ENCODE measurements at regions not wholly inside any gene's neighbourhood (a gene's known extent, or its start where the extent isn't known, plus 50 kb on each side); places are given as distances from the start of the nearest gene placed in this dataset.
"Not testable (repeated sequence)": the region's sequence is repeated elsewhere in the genome, so short reads cannot be mapped to it uniquely, and the experiment has no call there.

DNA sequence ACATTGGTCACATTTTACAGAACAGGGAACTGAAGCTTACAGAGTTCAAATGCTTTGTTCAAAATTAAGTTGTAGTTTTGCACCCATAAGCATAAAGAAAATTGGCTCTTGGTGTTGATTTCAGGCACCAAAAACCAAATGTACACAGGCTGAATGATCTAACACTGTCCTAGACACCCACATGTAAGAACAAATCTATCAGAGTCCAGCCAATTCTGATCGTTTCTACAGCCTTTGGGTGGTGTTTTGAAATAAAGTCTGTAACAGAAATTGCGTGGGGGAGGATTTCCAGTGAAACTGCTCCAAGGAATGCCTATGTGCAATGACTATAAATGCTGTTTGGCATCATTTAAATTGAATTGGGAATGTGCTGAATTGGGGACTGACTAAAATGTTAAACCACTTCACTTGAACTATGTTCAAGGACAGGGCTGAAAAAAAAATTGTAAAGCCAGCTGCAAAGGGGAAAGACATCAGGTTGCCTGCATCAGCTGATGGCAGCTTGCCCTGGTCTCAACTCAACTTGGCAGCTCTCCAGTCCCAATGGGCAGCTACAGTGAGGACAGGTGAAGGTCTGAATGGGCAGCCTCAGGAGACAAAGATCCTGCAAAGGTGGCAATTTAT lies 92.2 kb upstream of the TRPC7 start:
- in situ Hi-C loops (cut with HindIII; ENCODE audit: low sequenced_read_pairs): no loop called here

DNA sequence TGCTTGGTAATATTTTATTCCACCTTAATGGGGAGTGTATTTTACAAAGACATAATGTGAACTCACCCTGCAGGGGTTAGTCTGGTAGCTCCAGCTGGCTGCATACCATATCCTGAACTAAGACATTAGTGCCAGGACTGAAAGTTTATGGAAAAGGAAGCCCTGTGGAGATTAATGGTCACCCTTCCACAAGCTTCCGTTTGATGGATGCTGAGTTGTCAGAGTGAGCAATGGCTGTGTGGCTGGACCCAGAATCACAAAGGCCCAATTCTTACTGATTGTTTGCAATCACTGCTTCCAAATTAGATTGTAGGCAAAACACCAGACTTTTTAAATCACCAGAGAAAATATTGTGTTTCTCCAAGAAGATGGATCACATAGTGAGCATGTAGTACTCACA lies 90.1 kb upstream of the TRPC7 start:
- DNase-seq (ENCODE audit: low spot score): no peak
- in situ Hi-C loops (cut with HindIII; ENCODE audit: low sequenced_read_pairs): no loop called here

More for the DNA sequence above, 92.2 kb upstream of the TRPC7 start:
- DNase-seq (ENCODE audit: low spot score): peak; percentile 40

DNA sequence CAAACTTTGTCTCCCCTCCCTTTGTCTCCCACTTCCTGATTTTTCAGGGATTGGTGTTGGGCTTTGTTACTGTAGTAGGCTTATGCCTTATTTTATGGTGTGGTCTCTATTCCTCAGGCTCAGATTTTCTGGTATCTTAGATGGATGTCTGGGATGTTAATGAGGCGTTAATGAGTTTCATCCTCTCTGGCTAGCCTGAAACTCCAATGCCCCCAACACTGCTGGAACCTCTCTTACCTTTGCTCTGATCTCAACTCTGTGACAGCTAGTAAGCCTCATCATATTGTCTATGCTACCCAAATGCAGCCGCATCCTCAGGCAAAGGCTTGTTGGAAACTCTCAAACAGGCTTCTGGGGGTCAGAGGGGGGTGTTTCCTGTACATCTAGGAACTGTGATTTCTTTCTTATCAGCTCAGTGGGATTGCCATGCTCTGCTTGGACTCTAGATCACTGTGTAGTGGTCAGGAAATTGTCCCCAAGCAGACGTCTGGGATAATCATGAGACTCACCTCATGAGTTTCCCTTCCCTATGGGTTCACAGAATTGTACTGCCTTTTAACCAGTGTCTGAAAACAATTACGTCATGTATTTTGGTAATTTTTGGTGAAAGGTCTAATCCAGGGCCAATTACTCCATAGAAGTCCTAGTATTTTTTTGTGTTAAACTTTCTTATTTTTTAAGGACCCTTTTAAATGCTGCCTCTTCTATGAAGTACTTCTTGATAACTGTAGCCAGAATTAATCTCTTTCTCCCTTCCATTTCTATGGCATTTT lies 88.8 kb upstream of the TRPC7 start:
- no peak for DNase-seq (ENCODE audit: low spot score)
- in situ Hi-C loops (cut with HindIII; ENCODE audit: low sequenced_read_pairs): no loop called here

DNA sequence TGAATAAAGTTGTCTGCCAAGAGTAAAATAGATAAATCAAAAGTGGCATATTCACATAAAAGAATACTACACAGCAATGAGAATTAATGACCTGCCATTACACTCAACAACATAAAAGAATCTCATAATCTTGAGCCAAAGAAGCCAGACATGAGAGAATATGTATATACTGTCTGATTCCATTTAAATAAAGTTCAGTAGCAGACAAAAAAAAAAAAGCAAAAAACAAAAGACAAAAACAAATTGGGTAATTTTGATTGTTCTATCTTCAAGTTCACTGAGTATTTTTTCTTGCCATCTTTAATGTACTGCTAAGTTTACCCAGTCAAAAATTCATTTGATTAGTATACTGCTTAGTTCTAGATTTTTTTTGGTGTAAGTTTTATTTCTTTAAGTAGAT lies 87.9 kb upstream of the TRPC7 start:
- in situ Hi-C loops (cut with HindIII; ENCODE audit: low sequenced_read_pairs): no loop called here
- DNase-seq (ENCODE audit: low spot score): no peak

DNA sequence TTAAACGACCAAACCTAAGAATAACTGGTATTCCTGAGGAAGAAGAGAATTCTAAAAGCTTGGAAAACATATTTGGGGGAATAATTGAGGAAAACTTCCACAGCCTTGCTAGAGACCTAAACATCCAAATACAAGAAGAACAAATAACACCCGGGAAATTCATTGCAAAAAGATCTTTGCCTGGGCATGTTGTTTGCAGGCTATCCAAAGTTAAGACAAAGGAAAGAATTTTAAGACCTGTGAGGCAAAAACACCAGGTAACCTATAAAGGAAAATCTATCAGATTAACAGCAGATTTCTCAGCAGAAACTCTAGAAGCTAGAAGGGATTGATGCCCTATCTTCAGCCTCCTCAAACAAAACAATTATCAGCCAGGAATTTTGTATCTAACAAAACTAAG lies 82.2 kb upstream of the TRPC7 start:
- DNase-seq (ENCODE audit: low spot score); in situ Hi-C loops (cut with HindIII; ENCODE audit: low sequenced_read_pairs): not testable (repeated sequence)

DNA sequence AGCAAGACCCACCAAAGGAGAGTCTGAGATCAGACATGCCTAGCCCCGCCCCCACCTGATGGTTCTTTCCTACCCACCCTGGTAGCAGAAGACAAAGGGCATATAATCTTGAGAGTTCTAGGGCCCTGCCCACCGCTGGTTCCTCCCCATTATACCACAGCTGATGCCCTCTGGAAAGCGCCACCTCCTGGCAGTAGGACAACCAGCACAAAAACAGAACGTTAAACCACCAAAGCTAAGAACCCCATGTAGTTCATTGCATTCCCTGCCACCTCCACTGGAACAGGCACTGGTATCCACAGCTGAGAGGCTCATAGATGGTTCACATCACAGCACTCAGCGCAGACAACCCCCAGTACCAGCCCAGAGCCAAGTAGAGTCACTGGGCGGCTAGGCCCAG lies 81.2 kb upstream of the TRPC7 start:
- in situ Hi-C loops (cut with HindIII; ENCODE audit: low sequenced_read_pairs): no loop called here
- no peak for DNase-seq (ENCODE audit: low spot score)

DNA sequence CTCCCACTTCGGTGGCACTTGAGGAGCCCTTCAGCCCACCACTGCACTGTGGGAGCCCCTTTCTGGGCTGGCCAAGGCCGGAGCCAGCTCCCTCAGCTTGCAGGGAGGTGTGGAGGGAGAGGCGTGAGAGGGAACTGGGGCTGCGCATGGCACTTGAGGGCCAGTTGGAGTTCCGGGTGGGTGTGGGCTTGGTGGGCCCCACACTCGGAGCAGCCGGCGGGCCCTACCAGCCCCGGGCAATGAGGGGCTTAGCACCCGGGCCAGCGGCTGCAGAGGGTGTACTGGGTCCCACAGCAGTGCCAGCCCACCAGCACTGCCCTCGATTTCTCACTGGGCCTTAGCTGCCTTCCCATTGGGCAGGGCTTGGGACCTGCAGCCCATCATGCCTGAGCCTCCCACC lies 78.8 kb upstream of the TRPC7 start:
- DNase-seq (ENCODE audit: low spot score); in situ Hi-C loops (cut with HindIII; ENCODE audit: low sequenced_read_pairs): not testable (repeated sequence)

DNA sequence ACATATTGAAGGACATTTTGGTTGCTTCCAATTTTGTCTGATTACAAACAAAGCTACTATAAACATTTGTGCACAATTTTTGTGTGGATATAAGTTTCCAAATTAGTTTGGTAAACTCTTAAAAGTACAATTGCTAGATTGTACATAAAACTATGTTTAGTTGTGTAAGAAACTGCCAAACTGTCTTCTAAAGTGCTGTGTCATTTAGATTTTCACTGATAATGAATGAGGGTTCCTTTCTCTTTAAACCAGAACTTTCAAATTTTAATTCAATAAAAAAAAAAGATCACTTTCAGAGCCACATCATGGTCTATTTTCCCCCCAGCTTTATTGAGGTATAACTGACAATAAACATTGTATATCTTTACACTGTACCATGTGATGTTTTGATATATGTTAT lies 74.0 kb upstream of the TRPC7 start:
- DNase-seq (ENCODE audit: low spot score): no peak
- in situ Hi-C loops (cut with HindIII; ENCODE audit: low sequenced_read_pairs): no loop called here

DNA sequence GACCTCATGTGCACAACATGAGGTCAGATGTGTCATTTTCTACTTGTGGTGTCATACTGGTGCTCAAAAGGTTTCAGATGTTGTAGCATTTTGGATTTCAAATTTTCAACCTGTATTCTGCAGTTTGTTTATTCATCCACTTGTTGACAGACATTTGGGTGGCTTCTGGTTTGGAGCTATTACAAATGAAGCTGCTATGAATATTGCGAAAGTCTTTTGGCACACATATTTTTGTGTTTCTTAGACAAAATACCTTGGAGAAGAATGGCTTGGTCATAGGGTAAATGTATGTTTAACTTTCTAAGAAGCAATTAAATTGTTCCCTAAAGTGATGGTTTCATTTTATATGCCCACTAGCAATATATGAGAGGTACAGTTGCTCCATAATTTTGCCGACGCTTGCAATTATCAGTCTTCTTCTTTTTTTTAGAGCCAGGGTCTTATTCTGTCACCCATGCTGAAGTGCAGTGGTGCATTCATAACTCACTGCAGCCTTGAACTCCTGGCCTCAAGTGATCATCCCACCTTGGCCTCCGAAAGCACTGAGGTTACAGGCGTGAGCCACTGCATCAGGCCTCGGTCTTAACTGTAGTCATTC lies 70.7 kb upstream of the TRPC7 start:
- no peak for DNase-seq (ENCODE audit: low spot score)
- in situ Hi-C loops (cut with HindIII; ENCODE audit: low sequenced_read_pairs): no loop called here

DNA sequence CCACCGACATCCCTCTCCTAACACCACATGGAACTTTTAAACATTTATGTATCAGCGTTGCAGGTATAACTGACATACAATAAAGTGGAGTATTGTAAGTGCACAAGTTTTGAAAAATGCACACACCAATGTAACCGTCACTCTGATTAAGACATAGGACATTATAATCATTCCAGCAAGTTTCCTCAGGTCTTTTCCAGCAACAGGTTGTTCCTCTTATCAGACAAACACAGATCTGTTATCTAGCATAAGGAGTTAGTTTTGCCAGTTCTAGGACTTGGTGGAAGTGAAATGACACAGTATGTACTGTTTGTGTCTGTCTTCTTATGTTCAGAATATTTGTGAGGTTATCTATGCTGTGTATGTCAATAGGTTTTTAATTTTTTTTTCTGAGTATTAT lies 69.5 kb upstream of the TRPC7 start:
- in situ Hi-C loops (cut with HindIII; ENCODE audit: low sequenced_read_pairs): no loop called here
- no peak for DNase-seq (ENCODE audit: low spot score)

DNA sequence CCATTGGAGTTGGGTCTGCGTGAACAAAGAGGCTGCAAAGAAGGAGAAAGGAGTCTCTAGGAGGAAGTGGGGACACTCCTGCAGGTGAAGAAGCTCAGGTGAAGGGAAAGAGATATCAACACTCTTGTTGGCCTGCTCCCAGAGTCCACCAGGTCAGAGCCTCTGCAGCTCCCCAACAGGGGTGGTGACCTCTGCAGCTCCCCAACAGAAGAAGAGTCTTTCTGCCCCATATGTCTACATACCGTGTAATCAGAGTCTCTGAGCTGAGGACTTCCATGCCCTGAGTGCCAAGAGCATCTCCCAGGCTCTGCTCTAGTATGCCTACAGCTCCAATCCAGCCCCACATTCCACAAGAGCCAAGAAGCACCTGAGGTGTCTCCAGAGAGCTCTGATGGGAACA lies 67.4 kb upstream of the TRPC7 start:
- no peak for DNase-seq (ENCODE audit: low spot score)
- in situ Hi-C loops (cut with HindIII; ENCODE audit: low sequenced_read_pairs): no loop called here

DNA sequence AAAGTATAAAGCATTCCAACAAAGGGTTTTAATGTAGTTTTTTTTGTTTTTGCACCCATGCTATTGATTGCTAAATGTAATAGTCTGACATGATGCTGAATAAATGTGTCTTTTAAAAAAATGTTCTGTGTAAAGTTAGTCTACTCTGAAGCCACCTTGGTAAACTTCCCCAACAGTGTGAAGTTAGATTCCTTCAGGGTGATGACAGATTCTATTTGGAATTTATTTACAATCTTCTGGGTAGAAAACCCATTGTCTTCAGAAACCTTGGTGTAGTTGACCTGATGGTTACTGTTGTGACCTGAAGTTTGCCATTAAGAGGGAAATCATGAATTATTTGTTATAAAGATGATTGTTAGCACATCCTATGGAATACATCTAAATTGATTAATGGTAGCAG lies 64.7 kb upstream of the TRPC7 start:
- in situ Hi-C loops (cut with HindIII; ENCODE audit: low sequenced_read_pairs): no loop called here

DNA sequence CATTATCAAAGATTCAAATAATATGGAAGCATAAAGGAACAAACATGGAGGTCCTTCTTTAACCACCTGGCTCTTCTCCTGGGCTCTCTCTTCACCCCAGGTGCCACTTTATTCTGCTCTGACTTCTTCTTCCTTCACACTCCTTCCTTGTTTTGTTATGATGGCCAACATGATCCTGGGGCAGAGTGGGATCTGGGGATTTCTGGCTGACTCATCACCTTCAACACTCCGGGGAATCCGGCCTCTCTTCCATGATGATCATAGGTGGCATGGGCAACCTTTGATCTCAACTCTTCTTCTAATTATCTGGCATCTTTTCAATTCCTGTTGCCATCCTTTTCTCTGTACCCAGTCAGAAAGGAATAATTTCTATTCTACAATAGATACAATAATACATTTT lies 62.1 kb upstream of the TRPC7 start:
- in situ Hi-C loops (cut with HindIII; ENCODE audit: low sequenced_read_pairs): no loop called here
- DNase-seq (ENCODE audit: low spot score): no peak

More for the DNA sequence above, 64.7 kb upstream of the TRPC7 start:
- no peak for DNase-seq (ENCODE audit: low spot score)

DNA sequence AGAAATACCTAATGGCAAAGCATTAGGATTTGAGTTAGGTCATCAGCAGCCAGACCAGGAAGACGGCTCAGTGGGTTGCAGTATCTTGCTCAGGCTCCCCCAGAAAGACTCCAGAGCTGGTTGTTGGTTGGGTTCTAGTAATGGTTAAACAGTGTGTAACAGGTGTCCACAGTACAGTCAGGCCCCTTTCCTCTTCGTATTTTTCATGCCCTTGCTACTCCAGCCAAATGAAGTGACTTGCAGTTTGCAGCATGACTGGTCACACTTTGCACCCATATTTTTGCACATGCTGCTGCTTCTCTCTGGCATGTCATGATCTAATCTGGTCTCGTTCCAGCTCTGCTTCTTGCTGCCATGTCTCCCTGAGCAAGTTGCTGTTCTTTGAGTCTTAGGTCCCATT lies 60.6 kb upstream of the TRPC7 start:
- no peak for DNase-seq (ENCODE audit: low spot score)
- in situ Hi-C loops (cut with HindIII; ENCODE audit: low sequenced_read_pairs): no loop called here

DNA sequence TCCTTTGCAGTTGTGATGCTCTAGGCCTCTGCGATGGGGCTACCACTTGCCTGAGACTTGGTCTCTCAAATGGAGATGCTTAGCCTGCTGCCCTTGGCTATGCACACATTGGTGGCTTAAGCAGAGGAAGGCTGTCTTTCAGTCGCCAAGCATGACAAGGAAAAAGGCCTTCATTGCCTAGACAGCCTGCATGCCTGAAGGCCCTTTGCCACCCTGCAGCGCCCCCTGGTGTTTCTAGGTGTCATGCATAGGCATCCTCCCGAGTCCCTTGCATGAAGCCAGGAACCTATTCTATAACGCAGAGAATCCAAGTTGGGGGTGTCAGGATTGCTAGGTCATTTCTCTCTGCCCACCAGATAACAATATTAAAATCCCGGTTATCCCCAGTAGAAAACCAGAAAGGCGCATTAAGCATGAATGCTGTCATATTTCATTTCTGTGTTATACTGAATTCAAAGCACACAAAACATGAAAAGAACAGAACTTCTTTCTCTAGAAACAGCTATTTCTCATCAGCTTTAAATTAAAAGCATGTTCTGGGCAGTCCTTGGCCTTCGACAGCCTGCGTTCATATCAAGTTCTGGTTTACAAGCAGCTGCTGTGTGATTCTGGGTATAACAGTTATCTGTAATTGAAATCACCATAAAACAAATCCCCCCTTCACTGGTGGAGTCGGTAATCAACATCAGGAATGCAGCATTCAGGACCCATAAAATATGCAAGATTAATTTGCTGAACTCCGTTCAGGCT lies 59.7 kb upstream of the TRPC7 start:
- in situ Hi-C loops (cut with HindIII; ENCODE audit: low sequenced_read_pairs): no loop called here

DNA sequence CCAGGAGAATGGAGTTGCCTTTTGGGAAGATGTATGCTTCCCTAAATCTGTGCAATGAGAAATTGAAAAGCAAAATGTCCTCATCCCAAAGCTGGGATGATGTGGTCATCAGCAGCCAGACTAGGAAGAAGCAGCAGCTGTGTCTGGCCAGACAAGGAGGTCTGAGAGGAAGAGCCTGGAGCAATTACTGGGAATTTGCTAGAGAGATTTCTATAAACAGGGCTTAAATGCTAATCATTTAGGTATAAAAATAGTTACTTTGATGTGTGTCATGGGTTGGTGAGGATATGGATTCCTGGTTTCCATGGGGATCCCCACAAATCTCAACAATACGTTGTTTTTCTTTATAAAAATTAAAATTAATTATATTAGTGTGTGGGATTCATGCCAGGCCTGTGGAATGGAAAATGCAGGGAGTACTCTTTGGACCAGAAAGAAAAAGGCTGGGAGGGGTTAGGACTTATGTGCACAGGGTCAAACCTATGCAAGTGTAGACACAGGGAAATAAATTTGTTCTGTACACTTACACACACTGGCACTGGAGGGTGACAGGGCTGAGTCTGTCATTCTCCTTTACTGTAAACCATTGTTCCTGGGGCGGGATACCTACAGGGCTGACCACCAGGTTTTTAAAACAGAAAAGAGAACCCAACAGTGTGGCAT lies 58.7 kb upstream of the TRPC7 start:
- in situ Hi-C loops (cut with HindIII; ENCODE audit: low sequenced_read_pairs): no loop called here

More for the DNA sequence above, 59.7 kb upstream of the TRPC7 start:
- DNase-seq (ENCODE audit: low spot score): peak; percentile 37

DNA sequence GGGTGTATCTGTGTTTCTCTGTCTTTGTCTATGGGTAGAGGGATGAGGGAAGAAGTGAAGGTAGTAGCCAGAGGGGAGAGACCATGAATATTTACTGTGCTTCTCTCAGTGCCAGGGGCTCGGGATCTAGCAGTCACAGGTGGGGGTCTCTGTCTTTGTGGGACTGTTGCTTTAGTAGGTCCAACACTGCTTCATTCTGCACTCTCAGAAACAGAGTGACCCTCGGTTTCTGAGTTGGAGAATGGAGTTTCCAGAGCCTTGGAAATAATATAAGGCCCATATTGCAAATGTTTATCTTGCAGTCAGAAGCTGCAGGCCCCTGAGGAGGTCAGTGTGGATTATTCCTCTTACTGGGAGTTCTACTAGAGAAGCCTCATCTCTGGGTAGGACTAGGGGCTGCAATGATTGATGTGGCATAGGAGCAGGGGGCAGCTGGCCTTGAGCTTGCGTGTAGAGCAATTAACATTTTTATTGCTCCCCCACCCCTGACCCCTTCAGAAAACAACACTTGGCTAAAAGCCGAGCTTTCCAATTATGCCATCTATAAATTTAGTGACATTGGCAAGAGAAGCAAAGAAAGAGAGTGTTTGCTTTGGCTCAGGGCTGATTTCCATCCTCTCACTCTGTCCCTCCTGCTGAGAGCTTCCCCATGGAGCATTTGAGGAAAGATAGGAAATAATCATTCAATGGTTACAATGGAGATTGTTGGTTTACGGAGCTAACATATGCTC lies 55.0 kb upstream of the TRPC7 start:
- in situ Hi-C loops (cut with HindIII; ENCODE audit: low sequenced_read_pairs): no loop called here
- DNase-seq (ENCODE audit: low spot score): no peak

More for the DNA sequence above, 58.7 kb upstream of the TRPC7 start:
- DNase-seq (ENCODE audit: low spot score): no peak

DNA sequence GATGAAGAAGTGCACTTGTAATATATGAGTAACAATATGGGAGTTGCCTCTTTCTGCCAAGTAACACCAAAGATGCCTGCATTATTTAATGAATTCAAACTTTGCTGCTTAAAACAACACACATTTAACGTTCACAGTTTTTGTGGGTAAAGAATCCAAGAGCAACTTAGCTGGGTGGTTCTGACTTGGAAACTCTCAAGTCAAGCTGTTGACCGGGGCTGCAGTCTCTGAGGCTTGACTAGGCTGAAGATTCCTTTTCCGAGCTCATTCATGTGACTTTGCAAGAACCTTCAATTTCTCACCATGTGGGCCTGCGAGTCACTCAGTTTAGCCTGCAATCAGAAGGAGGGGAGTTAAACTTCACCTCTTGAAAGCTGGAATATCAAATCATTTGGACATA lies 53.0 kb upstream of the TRPC7 start:
- in situ Hi-C loops (cut with HindIII; ENCODE audit: low sequenced_read_pairs): no loop called here
- no peak for DNase-seq (ENCODE audit: low spot score)

Measured in G401 (cell line).